ENCODE measurements at regions not wholly inside any gene's neighbourhood (a gene's known extent, or its start where the extent isn't known, plus 50 kb on each side); places are given as distances from the start of the nearest gene placed in this dataset.

DNA sequence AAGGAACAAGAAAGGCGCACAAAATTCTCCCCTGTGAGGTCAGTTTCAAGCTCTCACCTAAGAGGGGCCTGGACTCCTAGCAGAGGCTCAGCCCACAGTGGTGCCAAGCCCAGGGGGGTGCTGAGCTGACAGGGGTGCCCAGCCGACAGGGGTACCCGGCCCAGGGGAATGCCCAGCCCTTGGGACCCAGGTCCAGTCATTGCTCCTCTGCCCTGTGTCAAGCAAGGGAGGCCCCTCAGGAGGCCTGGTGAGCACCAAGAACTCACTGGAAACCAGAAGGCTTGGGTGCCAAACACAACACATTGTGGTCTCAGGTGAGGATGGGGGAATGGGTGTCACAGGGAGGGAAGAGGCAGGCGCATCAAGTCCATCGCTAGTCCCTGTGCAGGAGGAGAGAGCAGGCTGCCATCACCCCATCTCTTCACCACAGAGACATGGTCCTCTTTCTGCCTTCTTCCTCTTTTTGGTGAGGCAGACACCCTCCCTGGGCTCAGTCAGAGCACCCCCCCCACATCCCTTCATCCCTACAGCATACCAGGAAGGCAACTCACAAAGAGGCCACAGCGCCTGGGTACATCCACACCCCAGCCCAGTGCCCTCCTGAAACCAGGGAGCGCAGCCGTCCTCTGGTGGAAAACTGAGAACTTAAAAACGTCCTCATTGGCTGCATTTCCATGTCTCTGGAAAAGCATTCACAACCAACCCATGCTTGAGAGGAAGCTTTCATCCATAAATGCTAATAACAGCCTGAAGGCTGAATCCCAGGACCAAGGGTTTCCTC is 111.3 kb downstream of the BANF2 start:
- no peaks in the 10 kb centered on the region for H3K9me3 Mint-ChIP-seq
- H3K23ac ChIP-seq (ENCODE audit: insufficient read length, low read depth, low read length): no peak overlapping the region
- TF ChIP-seq, protein P1, sequence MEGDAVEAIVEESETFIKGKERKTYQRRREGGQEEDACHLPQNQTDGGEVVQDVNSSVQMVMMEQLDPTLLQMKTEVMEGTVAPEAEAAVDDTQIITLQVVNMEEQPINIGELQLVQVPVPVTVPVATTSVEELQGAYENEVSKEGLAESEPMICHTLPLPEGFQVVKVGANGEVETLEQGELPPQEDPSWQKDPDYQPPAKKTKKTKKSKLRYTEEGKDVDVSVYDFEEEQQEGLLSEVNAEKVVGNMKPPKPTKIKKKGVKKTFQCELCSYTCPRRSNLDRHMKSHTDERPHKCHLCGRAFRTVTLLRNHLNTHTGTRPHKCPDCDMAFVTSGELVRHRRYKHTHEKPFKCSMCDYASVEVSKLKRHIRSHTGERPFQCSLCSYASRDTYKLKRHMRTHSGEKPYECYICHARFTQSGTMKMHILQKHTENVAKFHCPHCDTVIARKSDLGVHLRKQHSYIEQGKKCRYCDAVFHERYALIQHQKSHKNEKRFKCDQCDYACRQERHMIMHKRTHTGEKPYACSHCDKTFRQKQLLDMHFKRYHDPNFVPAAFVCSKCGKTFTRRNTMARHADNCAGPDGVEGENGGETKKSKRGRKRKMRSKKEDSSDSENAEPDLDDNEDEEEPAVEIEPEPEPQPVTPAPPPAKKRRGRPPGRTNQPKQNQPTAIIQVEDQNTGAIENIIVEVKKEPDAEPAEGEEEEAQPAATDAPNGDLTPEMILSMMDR (conservative IDR thresholded peaks at IDR 0.05): no peak
- no peaks in the 10 kb centered on the region for H3K27me3 ChIP-seq (ENCODE audit: insufficient read depth, low read length)
- H2AFZ ChIP-seq (ENCODE audit: low read length): no peak overlapping the region
- no peak for DNase-seq
- H3K18ac ChIP-seq (ENCODE audit: insufficient read length, low read depth, low read length): no peak overlapping the region
- H2BK5ac ChIP-seq (ENCODE audit: insufficient read length, low read length): no peak overlapping the region
- H3K27me3 Mint-ChIP-seq (ENCODE audit: low read depth): no peaks in the 10 kb centered on the region; the same call in 1 of the 2 replicates
- no peaks in the 10 kb centered on the region for H3K23me2 ChIP-seq (ENCODE audit: insufficient read length, low read depth, low read length, poor library complexity, severe bottlenecking)
- H4K8ac ChIP-seq (replicated peaks; ENCODE audit: insufficient read length, low read depth, low read length): no peak overlapping the region
- no peaks in the 10 kb centered on the region for H3K79me1 ChIP-seq (ENCODE audit: insufficient read depth, low read depth, low read length, poor library complexity, severe bottlenecking)
- H3T11ph ChIP-seq (ENCODE audit: low read length): no peak overlapping the region
- peaks cover 7 to 9% of the 10 kb centered on the region in 2 experiments for H3K4me1 Mint-ChIP-seq
- no peak overlapping the region for H2BK120ac ChIP-seq (ENCODE audit: low read depth, low read length, poor library complexity, severe bottlenecking)
- no peak overlapping the region for H3K27ac Mint-ChIP-seq
- no peak overlapping the region for H2AK5ac ChIP-seq (ENCODE audit: insufficient read length, low read length)
- no peak overlapping the region for H4K5ac ChIP-seq (ENCODE audit: insufficient read length, low read depth, low read length)
- H3K9ac ChIP-seq (ENCODE audit: extremely low read depth, insufficient read length, low read length): no peak overlapping the region
- H2BK15ac ChIP-seq (ENCODE audit: low read depth, low read length): no peak overlapping the region
- WGBS (ENCODE audit: extremely low coverage, insufficient read length, low lambda C conversion rate): no CpG with 5 or more reads among the region's 9 CpGs
- no peak overlapping the region for H3K4me2 ChIP-seq (ENCODE audit: insufficient read depth, insufficient read length, low read length)
- H3K27ac ChIP-seq (ENCODE audit: insufficient read length, low read depth, low read length): no peak overlapping the region
- H3K14ac ChIP-seq (ENCODE audit: insufficient read depth, low read length): no peak overlapping the region
- no peak overlapping the region for H4K91ac ChIP-seq (ENCODE audit: insufficient read length, low read depth, low read length)
- H2BK20ac ChIP-seq (ENCODE audit: low read depth, low read length, poor library complexity, severe bottlenecking): no peak overlapping the region
- H3K9me3 ChIP-seq (ENCODE audit: control insufficient read depth, low read depth, low read length): no peaks in the 10 kb centered on the region
- no peaks in the 10 kb centered on the region for H4K20me1 ChIP-seq (ENCODE audit: control insufficient read depth, insufficient read depth, insufficient read length)
- H3K79me2 ChIP-seq (ENCODE audit: insufficient read depth, low read length): no peaks in the 10 kb centered on the region
- H2BK12ac ChIP-seq (ENCODE audit: insufficient read length, low read depth, low read length): no peak overlapping the region
- no peak overlapping the region; a peak in 1 of 5 replicates for H3K4me3 Mint-ChIP-seq
- no peak overlapping the region for H3K4ac ChIP-seq (ENCODE audit: low read depth, low read length)
- H3K4me1 ChIP-seq (ENCODE audit: insufficient read depth, low read length): no peaks in the 10 kb centered on the region; the same call in 1 of the 2 replicates
- H3K36me3 Mint-ChIP-seq (ENCODE audit: insufficient read depth in 1 of 3, low read depth in 3 of 3): no peaks in the 10 kb centered on the region; a peak in 1 of 7 replicates
- H3K56ac ChIP-seq (ENCODE audit: insufficient read length, low read depth, low read length): no peak overlapping the region

Measured in H9 (cell line).